ENCODE measurements at regions not wholly inside any gene's neighbourhood (a gene's known extent, or its start where the extent isn't known, plus 50 kb on each side); places are given as distances from the start of the nearest gene placed in this dataset.

- no peak for DNase-seq
These were observed 79.2 kb upstream of the TNR start for GRCh38 chr1:175822580-175822979.

GRCh38 chr1:175820456-175821025, 77.1 kb upstream of the TNR start:
- no peak for DNase-seq

- peak; percentile 42 for DNase-seq
These were observed 75.5 kb upstream of the TNR start for GRCh38 chr1:175818929-175819328.

GRCh38 chr1:175817445-175817844, 74.0 kb upstream of the TNR start:
- no peak for DNase-seq

- DNase-seq = no peak
These were observed 71.5 kb upstream of the TNR start for GRCh38 chr1:175814885-175815284.

- no peak for DNase-seq
These were observed 69.5 kb upstream of the TNR start for GRCh38 chr1:175812936-175813335.

- no peak for DNase-seq
These were observed 66.9 kb upstream of the TNR start for GRCh38 chr1:175810305-175810704.

GRCh38 chr1:175808999-175809398, 65.6 kb upstream of the TNR start:
- no peak for DNase-seq

GRCh38 chr1:175808573-175808972, 65.2 kb upstream of the TNR start:
- peak; percentile 44 for DNase-seq

GRCh38 chr1:175804561-175804960, 61.2 kb upstream of the TNR start:
- DNase-seq = no peak

- DNase-seq = no peak
These were observed 60.0 kb upstream of the TNR start for GRCh38 chr1:175803413-175803812.

GRCh38 chr1:175802407-175803123, 59.2 kb upstream of the TNR start:
- DNase-seq = no peak

- no peak for DNase-seq
These were observed 58.6 kb upstream of the TNR start for GRCh38 chr1:175801979-175802378.

- no peak for DNase-seq
These were observed 54.2 kb upstream of the TNR start for GRCh38 chr1:175797576-175797975.

- no peak for DNase-seq
These were observed 51.2 kb upstream of the TNR start for GRCh38 chr1:175794586-175794985.

- no peak for DNase-seq
These were observed 50.2 kb upstream of the TNR start for GRCh38 chr1:175793617-175794016.
